ENCODE measurements at regions not wholly inside any gene's neighbourhood (a gene's known extent, or its start where the extent isn't known, plus 50 kb on each side); places are given as distances from the start of the nearest gene placed in this dataset.

- TF ChIP-seq MAFK (IDR thresholded peaks at IDR 0.05; ENCODE audit: partially characterized antibody): no peak
- TF ChIP-seq, protein P1, sequence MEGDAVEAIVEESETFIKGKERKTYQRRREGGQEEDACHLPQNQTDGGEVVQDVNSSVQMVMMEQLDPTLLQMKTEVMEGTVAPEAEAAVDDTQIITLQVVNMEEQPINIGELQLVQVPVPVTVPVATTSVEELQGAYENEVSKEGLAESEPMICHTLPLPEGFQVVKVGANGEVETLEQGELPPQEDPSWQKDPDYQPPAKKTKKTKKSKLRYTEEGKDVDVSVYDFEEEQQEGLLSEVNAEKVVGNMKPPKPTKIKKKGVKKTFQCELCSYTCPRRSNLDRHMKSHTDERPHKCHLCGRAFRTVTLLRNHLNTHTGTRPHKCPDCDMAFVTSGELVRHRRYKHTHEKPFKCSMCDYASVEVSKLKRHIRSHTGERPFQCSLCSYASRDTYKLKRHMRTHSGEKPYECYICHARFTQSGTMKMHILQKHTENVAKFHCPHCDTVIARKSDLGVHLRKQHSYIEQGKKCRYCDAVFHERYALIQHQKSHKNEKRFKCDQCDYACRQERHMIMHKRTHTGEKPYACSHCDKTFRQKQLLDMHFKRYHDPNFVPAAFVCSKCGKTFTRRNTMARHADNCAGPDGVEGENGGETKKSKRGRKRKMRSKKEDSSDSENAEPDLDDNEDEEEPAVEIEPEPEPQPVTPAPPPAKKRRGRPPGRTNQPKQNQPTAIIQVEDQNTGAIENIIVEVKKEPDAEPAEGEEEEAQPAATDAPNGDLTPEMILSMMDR (IDR thresholded peaks at IDR 0.05): no peak
- TF ChIP-seq POLR2A (IDR thresholded peaks at IDR 0.05; ENCODE audit: low read length): no peak
- TF ChIP-seq PBX3 (IDR thresholded peaks at IDR 0.05): no peak
- TF ChIP-seq EP300 (IDR thresholded peaks at IDR 0.05): no peak
- no peak for TF ChIP-seq RNF2 (IDR thresholded peaks at IDR 0.05; ENCODE audit: borderline replicate concordance, low read depth)
- TF ChIP-seq MYC (IDR thresholded peaks at IDR 0.05; ENCODE audit: borderline replicate concordance, low read length): no peak
- no peak for TF ChIP-seq HMGXB4 (CRISPR knock-in tag; IDR thresholded peaks at IDR 0.05; ENCODE audit: borderline replicate concordance)
- TF ChIP-seq RCOR1 (IDR thresholded peaks at IDR 0.05; ENCODE audit: low read depth, low read length): no peak
- no peak for TF ChIP-seq EHMT2 (IDR thresholded peaks at IDR 0.05; ENCODE audit: low read depth)
- TF ChIP-seq CBX2 (IDR thresholded peaks at IDR 0.05; ENCODE audit: borderline replicate concordance, low read depth): no peak
Measured at GRCh38 chr18:24553571-24554285, 93.3 kb downstream of the HRH4 start.

All from A549 (cell line).